Muscle of back (tissue), 3 donors: ENCODE measurements at regions not wholly inside any gene's neighbourhood (a gene's known extent, or its start where the extent isn't known, plus 50 kb on each side); places are given as distances from the start of the nearest gene placed in this dataset.

ENCODE experiments used
- DNase-seq, 3 donors: peaks; one replicate each; pipeline versions ENCODE4 v3.0.0 to v3.0.0-alpha.2; 2013

DNA sequence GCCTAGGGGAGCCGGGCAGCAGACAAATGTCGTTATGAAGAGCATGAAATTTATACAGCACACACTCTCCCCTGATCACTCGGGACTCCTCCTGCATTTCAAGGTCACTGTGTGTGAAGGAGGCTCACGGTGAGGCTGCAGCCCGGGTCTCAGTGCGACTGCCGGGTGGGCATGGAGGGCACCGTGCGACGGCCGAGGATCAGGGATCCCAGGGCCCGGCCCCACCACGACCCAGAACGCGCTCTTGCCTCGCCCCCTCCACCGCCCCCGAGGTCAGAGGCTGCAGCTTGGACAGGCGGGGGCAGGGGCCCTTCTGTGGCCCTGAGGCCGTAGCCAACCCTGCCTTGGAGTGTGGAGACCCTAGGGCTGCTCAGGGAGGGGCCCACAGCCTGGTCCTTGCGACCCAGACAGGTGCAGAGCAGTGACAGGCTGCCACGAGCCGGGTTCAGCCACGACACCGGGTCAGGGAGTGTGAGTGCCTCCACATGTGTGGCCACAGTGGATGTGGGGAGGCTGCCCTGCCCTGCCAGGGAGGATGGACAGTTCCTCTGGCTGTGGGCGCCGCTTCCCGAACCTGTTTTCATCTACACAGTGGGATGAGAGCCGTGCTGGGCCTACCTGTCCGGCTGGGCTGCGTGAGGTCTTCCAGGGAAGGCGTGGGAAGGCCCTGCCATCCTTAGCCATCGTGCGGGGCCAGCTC, 89.3 kb upstream of the NKX1-1 start:
- no peak for DNase-seq

DNA sequence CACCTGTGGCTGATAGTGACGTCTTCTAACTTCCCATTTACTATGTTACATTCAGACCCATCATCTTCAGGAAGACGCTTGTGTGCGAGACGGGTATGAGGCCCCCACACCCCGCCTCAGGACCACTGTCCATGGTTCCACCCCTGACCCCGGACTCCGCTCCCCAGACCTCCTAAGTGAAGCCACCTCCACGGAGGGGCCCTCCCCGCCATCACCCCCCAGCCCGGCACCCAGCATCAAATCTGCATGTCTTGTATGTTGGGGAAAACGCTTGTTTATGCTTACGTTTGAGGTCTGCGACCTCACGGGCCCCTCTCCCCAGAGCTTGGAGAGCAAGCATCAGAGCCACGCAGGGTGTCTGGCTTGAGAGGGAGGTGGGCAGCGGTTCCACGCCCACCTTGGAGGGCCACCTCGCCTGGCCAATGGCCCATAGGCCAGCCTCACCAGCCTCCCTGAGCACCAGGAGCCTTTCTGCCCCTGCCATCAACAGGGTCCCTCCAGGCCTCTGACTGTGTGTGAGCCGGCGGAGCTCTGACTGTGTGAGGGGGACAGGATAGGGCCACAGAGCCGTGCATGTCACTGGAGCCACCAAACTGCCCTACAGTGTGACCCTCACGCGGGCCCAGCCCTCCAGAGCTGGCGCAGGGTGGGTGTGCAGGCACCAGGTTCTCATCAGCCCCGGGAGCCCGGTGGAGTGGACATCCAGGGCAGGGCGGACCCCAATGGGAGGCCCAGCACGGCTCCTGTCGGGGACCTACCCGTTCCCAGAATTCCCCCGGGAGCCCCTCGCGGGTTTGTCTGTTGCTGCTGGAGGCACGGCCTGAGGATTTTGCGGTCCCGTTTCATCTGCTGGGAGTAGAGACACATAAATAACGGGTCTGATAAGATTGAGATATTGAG, 88.4 kb upstream of the NKX1-1 start:
- no peak for DNase-seq

DNA sequence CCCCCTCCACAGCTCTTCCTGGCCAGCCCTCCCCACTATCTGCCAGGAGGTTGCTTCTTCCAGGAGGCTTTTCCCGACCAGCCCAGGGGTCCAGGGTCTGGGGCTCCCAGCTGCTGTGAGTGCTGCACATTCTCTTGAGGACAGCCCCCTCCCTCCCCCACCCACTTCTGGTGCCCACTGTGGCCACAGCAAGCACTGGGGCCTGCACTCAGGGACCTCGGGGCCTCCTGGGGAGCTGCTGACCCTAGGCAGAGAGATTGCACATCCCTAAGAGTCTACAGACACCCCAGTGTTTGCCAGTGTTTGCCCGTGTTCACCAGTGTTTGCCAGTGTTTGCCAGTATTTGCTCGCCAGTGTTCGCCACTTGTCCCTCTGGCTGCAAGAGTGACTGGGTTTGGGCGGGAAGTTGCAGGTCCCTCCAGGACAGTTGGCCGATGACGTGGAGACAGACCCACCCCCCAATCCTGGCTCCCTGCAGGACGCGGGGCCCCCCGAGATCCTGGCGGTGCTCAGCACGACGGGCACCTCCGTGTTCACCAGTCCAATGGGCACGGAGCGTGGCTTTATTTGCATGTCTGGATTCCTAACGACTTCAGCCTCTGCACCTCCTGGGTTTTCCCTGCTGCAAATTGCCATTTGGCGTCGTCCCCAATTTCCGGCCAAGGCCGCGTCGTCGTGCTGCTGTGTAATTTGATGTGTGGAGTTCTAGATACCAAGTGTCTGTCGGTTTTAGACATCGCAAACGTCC, 87.5 kb upstream of the NKX1-1 start:
- no peak for DNase-seq

DNA sequence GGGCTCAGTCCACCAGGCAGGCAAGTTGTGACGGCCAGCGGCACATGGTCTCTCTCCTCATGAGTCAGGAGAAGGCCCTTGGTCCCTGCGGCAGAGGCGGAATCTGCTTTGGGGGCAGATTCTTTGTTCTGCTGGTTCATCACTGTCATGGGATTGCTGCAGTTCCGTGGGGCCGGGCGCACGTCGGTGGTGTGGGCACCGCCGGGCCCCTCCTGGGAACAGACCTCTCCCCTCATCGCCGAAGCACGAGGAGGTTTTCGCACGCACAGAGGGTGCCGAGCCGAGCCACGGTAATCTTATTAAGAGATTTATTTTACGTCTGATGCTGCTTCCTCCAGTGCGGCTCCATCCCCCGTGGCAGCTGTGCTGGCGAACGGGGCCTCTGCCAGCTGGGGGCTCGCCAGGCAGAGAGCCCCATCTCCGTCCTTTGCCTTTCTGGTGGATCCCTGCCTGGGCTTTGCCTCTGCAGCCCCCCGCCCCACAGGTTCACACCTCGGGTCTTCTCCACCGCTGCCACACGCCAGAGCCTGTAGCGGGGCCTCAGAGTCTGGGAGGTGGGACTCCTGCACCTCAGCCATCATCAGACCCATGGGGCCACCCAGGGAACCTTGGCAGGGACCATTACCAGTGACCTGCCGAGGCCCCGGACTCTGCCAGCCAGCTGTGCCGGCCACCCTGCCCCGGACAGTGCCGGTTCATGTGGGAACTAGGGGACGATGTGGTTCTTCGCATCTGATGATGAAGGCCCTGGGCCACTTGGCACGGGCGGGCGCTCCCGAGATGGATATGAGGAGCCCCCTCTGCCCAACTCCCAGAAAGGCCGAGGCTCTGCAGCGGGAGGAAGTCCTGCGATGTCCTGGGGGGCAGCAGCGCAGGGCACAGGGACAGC, 86.7 kb upstream of the NKX1-1 start:
- DNase-seq, result peak in 1 of 3 donors; percentile 33

DNA sequence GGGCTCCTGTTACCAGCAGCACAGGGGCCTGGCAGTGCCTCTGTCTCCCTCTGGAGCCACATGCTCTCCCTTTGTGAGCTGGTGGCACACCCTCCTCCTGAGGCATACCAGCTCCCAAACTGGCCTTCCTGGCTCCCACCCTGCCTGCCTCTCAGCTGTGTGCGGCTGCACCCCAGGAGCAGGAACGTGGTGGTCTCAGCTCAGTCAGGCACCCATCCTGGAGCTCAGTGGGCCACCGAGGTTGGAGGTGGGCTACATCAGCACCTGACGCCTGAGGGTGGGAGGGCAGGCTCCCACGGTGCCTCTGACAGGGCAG, 85.9 kb upstream of the NKX1-1 start:
- no peak for DNase-seq

DNA sequence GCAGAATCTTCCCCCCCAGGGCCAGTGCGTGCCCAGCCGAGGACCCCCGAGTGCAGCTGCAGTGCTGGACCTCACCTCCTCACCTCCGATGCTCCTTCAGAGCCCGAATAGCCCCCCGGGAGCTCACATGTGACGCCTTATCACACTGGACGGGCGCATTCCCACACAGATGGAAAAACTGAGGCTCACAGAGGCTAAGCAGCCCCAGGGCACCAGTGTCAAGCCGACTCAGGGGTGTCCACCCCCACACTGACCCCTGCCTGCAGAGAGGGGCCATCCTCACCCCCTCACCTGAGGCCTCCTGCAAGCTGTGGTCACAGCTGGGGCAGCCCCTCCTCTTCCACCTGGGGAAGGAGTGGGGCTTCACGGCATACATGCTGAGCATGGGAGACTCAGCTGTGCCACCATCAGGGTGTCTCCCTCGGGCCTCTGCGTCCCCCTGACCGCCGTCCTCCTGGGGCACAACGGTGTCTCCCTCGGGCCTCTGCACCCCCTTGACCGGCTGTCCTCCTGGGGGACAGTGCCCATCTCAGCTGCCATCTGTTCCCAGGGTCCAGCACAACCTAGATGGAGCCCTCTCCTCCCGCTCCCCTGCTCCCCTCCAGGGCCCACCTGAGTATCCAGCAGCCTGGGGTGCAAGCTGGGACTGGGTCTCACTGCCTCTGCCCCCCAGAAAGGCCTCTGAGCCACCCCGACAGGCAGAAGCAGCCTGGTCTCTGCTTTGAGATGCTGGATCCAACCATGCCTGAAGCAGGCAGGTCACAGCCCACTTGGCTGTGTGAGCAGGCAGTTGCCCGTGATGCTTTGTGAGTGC, 85.3 kb upstream of the NKX1-1 start:
- no peak for DNase-seq

DNA sequence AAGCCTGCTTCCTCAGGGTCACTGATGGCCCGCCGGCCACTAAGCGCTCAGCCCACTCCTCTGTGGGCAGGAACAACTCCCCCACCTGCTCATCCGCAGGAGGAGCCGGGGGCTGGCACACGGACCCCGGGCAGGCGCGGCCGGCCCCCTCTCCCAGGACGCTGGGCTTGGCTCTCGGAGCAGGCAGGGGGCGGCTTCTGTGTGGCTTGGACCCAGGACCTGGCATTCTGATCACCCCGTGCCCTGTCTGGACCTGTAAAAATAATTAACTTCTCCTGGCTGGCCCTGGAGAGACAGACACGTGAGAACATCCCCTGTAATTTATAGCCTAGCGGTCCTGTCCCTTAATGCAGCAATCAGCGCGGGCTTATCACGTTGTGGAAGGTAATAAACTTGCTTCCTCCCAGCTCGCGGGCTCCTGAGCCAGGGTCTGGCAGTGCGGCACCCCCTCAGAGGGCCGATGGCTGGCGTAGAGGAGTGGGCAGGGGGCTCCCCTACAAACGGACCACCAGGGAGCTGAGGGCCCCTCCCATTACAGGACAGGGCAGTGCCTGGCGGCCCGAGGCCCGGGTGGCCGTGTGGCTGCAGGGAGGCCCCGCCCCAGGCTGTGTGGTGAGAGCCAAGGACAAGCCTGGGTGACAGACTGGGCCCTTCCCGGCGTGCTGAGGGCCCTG, 84.5 kb upstream of the NKX1-1 start:
- DNase-seq, result no peak

DNA sequence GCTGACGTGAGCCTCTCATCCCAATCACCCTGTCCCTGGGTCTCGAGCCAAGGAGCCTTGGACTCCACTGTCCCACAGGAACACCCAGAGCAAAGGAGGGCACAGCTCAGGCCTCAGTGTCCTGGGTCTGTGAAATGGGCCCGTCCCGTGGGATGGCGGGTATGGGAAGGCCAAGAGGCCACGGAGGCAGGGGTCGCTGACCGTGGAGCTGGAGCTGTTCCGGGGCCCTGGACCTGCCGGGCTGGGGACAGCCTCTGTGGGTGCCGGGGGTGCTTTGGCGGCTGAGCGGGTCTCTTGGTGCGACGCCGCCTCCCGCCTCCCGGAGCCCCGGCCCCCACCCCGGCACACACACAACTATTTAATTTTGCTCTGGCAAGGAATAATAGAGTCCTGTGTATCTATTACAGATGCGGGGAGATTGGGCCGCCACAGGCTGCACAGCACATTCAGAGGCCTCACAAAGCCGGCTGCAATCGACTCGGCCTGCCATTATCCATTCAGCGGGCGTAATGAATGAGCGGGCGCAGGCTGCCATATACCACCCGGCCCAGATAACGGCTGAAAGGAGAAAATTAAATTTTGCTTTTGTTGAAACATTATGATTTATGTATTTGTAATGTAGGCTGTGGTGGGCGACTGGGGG, 83.9 kb upstream of the NKX1-1 start:
- DNase-seq, result no peak

DNA sequence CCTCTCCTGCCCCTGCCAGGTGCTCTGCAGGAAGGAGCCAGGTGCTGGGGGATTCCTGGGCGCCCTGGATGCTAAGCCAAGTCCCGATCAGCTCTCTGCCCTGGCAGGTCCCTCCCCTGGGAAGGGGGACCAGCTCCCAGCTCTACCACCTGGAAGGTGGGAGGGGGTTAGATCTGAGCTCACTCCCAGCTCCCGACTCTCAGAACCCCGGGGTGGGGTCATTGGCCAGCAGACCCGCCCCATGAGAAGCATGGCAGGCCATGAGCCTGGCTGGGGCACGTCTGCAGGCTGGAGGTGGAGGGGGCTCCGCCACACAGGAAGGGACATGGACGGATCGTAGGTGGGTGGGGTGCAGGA, 83.4 kb upstream of the NKX1-1 start:
- DNase-seq, result no peak

DNA sequence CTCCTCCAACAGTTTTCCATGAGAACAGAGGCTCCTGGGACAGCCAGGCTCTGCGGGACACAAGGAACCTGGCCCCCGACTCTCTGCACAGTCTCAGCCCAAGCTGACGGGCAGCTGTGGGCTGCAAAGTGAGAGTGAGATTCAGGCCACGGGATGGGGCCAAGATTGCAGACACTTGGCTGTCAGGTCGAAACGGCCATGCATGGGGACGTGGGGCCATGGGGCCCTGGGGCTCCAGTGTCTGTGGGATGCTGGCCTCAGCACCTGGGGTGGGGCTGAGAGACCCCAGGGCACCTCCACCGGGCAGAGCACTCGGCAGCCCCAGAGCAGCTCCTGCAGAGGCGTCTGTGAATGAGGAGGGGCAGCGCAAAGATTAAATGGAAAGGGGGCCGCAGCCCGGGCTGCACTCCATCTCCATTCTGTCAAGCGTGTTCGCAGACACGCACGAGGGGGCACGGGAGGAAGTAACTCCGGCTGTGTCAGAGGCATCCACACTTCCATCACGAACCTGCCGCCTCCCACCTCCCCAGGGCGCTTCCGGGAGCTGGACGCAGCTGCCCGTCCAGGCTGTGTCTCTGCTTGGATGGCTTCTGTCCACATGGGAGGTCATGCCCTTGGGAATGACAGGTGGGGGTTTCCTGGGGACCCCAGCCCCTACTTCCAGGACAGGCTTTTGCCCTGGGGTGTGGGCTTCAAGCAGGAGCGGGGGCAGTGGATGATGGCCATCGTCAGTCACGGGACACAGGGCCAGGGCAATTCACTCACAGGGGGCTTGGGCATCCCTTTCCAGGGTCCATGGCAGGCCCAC, 82.8 kb upstream of the NKX1-1 start:
- no peak for DNase-seq

DNA sequence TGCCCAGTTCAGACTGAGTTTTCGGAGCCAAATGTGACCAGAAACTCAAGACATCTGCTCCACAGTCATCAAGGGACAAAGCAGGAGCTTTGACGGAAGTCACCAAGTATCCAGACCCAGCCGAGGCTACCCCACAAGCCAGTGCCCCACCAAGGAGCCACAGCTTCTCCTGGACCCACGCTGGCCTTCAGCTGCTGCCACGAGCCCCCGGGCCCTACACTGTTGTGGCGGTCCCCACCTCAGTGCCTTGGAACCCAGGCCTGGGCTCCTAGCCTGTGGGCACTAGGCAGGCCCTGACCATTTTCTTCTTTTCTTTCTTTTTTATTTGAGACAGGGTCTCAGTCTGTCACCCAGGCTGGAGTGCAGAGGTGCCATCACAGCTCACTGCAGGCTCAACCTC, 82.1 kb upstream of the NKX1-1 start:
- no peak for DNase-seq

DNA sequence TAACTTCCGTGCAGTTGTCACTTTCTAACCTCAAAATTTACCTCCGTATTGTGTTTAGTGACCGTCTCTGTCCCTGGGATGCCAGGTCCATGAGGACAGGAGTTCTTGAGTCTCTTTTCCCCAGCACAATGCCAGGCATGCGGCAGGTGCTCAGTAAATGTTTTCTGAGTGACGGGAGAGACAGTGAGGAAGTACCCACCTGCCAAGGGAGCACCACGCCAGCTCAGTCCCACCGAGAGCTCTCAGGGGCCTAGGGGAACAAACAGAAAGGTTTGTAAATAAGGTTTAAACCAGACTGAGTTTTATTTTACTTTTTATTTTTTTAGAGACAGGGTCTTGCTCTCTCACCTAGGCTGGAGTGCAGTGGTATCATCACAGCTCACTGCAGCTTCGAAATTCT, 81.5 kb upstream of the NKX1-1 start:
- DNase-seq, result no peak

DNA sequence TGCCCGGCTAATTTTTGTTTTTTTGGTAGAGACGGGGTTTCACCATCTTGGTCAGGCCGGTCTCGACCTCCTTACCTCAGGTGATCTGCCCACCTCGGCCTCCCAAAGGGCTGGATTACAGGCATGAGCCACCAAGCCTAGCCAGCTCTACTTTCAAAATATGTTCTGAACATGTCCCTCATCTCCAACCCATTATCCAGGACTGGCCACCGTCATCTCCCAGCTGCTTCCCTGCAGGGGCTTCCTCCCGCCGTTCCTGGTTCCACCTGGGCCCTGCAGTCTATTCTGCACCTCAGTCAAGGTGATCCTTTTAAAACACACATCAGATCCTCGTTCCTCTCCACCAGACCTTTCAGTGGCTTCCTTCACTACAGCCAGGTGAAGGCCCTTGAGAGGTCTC, 80.9 kb upstream of the NKX1-1 start:
- no peak for DNase-seq

DNA sequence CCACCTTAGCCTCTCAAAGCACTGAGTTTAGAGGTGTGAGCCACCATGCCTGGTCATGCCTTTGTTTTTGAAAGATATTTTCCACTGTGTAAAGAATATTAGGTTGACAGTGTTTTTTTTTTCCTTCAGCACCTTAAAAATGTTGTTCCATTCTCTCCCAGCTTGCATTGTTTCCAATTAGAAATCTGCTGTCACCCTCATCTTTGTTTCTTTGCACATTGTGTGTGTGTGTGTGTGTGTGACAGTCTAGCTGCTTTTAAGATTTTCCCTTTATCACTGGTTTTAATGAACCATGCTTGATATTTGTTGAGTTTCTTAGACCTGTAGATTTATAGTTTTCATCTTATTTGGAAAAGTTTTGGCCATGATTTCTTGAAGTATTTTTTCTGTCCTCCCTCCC, 79.0 kb upstream of the NKX1-1 start:
- no peak for DNase-seq

DNA sequence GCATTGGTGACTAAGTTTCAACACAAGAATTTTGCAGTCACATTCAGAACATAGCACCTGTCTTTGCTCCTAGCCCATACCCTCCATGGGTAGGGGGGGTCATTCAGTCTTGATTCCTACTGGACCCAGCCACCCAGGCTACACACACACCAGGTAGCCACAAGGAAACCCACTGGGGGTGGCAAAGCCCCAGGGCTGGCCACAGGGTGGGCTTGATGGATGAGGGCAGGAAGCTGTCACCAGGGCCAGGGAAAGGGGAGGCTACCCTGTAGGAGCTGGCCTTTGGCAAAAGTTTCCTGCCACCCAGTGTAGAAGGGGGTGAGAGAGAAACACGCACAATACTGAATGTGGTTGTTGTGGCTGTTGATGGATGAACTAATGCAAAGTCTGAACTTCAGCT, 74.5 kb upstream of the NKX1-1 start:
- no peak for DNase-seq

DNA sequence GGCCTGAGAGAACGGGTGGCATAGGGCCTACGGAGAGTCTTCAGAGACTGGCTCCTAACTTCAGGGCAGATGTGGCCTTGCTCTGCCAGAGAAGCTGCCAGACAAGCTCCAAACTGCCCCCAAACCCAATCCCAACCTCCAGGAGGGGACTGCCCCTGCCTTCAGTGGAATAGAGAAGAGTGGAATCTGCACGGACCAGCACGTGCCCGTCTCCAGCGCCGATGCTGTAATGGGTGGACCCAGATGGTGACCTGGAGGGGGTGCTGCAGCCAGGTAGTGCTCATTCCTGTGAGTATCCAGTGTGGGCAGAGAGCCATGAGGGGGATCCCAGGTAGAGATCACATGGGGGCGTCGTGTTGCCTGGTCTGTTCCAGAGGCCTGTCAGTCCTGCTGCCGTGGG, 73.2 kb upstream of the NKX1-1 start:
- DNase-seq, result no peak

DNA sequence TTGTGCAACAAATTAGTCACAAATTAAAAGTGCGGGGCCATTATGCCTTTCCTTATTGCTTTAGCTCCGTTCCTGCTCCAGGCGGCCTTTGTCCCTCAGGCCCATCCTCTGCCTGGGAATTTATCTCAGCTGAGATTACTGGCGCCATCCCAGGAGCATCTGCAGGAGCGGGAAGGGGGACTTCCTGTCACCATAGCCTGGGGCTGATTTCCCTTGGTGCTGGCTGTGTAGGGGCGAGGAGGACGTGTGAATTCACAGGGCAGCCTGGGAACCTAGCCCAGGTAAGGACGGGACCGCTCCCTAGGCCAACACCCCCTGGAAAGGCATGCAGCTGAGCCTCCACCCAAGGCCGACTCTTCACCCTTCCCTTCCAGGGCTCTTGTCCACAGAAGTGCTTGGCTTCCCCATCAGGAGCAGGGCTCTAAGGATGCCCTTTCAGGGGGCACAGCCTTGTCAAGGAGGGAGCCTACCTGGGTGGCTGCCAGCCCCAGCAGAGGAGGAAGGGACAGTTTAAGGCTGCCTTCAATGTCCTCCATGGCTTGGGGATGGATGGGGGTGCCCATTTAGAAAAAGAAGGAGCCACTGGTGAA, 72.6 kb upstream of the NKX1-1 start:
- DNase-seq, result no peak

DNA sequence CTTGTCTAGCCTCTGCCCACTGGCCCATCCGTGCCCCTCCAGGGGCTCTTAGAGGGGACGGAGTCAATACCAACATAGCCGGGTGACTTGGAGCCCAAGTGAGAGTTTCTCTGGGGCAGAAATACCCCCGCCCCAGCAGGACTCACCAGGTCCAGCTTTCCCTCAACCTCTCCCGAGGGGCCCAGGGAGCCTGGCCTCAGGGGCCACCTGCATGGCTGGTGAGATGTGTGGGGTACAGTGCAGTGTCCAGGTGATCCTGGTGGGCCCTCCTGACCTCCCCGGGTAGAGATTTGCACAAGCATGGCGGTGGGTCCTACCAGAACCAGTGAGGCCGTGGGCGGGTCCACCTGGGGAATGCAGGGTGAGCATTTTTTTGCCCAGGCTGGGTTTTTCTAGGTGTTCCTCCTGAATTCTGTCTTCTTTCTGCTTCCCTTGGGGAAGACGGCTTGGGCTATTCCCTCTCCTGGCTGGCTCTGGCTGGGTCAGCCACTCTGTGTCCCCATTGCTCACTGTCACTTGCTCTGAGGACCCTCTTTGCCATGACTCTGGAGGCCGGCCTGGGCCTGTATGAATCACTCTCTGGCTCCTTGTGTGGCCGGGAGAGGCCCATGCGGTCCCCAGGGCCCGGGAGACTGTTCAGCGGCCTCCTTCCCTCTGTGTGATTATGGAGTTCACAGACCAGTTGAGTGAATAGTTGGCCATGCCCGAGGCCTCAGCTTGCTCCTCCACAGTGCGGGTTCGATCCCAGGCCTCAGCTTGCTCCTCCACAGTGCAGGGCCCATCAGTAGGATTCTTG, 71.0 kb upstream of the NKX1-1 start:
- DNase-seq, result no peak
